ENCODE measurements at regions not wholly inside any gene's neighbourhood (a gene's known extent, or its start where the extent isn't known, plus 50 kb on each side); places are given as distances from the start of the nearest gene placed in this dataset.
A peak's percentile ranks its signal among the peaks of the same experiment; 100 is the strongest.

- DNase-seq (ENCODE audit: low spot score), result no peak
Measured at GRCh38 chr3:24764236-24764915, 269.7 kb upstream of the THRB start.

- no peak for DNase-seq (ENCODE audit: low spot score)
Measured at GRCh38 chr3:24765399-24765798, 270.7 kb upstream of the THRB start.

- DNase-seq (ENCODE audit: low spot score), result no peak
Measured at GRCh38 chr3:24769918-24770317, 275.3 kb upstream of the THRB start.

DNA sequence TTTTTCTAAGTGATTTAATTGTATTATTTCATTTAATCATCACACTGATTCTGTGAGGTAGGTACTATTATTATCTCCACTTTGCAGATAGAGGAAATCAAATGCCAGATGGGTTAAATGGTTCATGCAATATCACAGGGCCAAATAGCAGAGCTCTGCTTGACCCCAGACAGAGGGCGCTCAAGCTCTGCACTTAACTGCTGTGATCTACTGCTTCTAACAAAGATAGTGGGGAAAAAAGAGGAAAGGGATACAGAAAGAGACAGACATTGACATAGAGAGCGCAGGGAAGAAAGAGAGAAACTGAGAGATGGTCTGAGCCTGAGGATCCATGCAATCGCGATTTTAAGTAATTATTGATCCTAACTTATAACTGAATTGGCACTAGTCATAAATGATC lies 279.1 kb upstream of the THRB start:
- DNase-seq (ENCODE audit: low spot score), result peak; percentile 6

DNA sequence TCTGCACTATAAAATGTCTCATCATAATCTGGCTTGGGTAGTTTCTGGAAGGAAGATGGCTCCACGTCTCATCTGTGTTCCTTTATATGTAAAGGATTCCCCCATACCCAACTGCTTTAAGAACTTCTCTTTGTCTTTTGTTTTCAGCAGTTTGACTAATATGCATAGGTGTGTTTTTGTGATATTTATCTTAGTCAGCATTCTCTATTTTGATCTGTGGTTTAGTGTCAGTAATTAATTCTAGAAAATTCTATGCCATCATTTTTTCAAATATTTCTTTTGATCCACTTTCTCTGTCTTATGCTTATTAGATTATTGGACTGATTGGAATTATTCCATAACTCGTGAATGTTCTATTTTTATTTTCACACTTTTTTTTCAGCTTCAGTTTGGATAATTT lies 286.3 kb upstream of the THRB start:
- no peak for DNase-seq (ENCODE audit: low spot score)

DNA sequence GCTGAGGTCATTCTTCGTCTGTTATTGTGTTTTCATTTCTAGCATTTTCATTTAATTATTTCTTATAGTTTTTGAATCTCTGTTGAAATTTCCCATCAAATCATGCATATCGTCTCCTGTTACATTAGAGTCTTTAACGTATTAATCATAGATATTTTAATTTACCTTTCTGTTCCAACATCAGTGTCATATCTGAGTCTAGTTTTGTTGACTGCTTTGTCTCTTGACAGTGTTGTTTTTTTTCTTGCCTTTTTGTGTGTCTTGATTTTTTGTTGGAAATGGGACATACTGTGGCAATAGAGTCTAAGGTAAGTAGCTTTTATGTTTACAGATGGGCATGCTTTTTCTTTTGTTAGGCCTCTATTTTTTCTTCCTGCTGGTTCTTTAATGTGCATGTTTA lies 286.8 kb upstream of the THRB start:
- no peak for DNase-seq (ENCODE audit: low spot score)

- DNase-seq (ENCODE audit: low spot score), result no peak
Measured at GRCh38 chr3:24793896-24794295, 299.2 kb upstream of the THRB start.

GRCh38 chr3:24802614-24803013 lies 308.0 kb upstream of the THRB start:
- no peak for DNase-seq (ENCODE audit: low spot score)

- no peak for DNase-seq (ENCODE audit: low spot score)
Measured at GRCh38 chr3:24804095-24804494, 309.4 kb upstream of the THRB start.

DNA sequence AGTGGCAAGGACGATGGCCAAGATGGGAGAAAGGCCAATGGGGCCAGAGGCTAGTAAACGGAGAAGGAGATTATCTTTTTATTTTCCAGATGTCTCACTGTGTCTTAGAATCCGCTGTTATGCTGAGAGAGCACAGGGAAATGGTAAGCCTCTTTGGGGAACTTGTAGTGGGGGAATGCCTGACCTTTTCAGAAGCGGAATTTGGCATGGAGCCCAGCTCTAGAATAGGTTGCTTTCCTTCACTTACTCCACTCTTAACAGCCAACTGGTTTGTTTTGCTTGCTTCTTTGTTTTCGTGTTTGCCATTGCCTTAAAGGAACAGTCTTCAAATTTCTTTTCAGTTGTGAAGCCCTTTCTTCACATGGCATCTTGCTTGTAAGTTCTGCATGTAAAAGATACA lies 316.2 kb upstream of the THRB start:
- no peak for DNase-seq (ENCODE audit: low spot score)

GRCh38 chr3:24812116-24812515 lies 317.5 kb upstream of the THRB start:
- no peak for DNase-seq (ENCODE audit: low spot score)

- no peak for DNase-seq (ENCODE audit: low spot score)
Measured at GRCh38 chr3:24818055-24818454, 323.4 kb upstream of the THRB start.

GRCh38 chr3:24828011-24828410 lies 333.4 kb upstream of the THRB start:
- DNase-seq (ENCODE audit: low spot score), result no peak

DNA sequence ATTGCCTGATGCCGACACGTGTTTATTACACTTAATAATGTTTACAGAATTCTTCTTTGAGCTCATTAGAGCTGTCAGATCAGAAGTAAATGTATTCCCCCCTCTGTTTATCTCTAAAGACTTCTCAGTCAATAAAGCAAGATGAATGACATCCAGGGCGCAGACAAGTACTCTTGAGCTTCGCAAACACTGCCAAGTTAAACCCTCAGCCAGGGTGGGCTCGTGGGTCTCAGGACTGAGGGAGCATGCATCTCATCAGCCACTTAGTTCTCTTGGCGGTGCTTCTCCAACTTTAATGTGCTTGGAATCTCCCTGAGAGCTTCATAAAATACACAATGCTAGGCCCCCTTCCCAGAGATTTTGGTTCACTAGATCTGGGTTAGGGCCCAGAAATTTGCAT lies 333.9 kb upstream of the THRB start:
- DNase-seq (ENCODE audit: low spot score), result no peak

- peak; percentile 3 for DNase-seq (ENCODE audit: low spot score)
Measured at GRCh38 chr3:24829011-24829581, 334.4 kb upstream of the THRB start.

GRCh38 chr3:24829629-24830229 lies 335.1 kb upstream of the THRB start:
- DNase-seq (ENCODE audit: low spot score), result no peak

DNA sequence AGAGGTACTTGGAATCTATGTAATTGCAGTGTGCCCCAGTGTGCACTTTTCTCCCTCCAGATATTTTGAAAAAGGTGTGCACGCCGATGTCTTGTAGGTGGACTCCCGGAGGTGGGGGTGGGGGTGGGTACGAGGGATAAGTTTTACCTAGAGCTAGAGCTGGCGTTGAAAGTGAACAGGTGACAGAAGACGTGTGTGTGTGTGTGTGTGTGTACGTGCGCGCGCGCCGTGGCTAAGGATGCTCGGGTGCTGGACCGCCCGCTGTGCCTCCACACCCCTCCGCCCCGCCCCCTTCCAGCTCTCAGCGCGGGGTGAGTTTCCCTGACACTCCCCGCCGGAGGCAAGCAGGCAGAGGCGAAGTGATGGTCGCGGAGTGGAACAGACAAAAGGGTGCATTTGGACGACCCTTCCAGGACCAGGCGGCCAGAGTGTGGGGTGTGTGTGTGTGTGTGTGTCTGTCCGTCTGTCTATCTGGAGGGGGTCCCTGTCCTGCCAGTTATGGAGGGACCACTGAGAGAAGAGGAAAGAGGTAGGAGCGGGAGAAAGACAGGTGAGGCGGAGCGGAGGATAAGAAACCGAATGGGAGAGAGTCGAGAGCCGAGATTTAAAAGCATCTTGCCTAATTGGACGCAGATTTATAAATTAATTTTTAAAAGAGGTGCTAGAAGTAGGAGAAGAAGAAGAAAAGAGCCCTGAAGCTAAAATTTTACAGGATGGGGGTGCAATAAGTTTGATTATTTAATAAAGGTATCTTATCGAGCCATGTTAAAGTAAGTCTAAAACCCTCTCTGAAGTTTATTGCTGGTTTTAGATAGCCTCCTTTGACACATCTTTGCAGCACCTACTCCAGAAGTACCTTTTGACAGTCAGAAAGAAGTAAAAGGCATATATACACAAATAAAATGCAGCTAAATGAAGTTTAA lies 335.8 kb upstream of the THRB start:
- DNase-seq (ENCODE audit: low spot score), result no peak

GRCh38 chr3:24831221-24831620 lies 336.6 kb upstream of the THRB start:
- no peak for DNase-seq (ENCODE audit: low spot score)

- DNase-seq (ENCODE audit: low spot score), result no peak
Measured at GRCh38 chr3:24832891-24833290, 338.2 kb upstream of the THRB start.

DNA sequence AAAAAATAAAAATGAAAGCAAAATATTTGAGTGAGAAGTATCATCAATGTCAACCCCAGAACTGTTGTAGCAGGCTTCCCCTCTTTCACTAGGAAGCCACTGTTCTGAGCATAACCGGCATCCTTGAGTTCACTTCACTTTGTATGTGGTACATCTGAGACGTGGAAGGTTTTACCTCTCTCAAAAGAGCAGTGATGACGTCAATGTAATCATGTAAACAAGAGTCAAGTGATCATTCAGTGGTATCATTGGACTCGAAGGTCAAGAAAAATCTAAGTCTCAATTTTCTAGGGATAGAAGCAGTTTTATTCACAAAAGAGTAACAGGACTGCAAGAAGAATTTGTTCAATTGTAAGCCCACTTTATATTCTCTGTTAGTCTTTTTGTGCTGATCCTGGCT lies 339.8 kb upstream of the THRB start:
- no peak for DNase-seq (ENCODE audit: low spot score)

- DNase-seq (ENCODE audit: low spot score), result no peak
Measured at GRCh38 chr3:24835510-24835909, 340.9 kb upstream of the THRB start.

DNA sequence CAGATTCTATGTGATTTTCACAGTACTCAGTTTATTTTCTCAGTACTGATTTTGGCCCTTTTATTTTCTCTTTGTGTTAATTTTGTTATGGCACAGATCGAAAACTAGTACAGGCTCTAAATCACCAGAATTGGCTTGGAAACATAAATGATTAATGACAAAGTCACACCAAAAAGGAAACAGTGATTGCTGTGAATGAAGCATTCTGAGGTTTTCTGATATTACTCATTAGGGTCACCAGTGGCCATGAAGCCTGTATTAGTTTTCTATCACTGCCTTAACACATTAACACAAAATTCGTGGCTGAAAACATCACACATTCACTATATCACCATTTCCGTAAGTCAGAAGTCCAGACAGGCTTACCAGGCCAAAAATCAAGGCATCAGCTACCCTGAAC lies 343.0 kb upstream of the THRB start:
- no peak for DNase-seq (ENCODE audit: low spot score)

DNA sequence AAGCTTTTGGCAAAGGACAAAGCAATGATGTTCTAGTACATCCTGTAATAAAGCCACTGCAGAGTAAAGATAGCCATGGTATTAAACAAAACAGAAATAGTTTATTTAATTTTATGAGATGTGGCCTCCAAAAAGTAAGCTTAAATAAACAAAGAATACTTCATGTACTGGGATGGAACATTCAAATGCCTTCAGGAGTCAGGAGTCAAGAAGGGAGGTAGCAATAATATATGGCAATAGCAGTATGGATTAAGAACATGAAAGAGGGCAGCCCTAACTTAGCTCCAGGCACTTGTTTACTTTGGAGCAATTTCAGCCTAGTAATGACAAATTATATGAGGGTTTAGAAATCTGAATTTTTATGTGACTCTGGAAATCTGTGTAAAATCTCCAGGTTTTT lies 343.9 kb upstream of the THRB start:
- no peak for DNase-seq (ENCODE audit: low spot score)

Measured in hepatic stellate cell (primary cell).